Activated CD8-positive, alpha-beta T cell treated with anti-CD3 and anti-CD28 coated beads for 36 hours (primary cell): ENCODE measurements at regions not wholly inside any gene's neighbourhood (a gene's known extent, or its start where the extent isn't known, plus 50 kb on each side); places are given as distances from the start of the nearest gene placed in this dataset.

Experiments
- ATAC-seq: fragments of 200-7000 bp; cut with Tn5 transposase; one replicate; pipeline ENCODE4 v1.10.0; 2021; ENCODE audit warnings: mild to moderate bottlenecking, moderate library complexity
- CTCF ChIA-PET: fragments of 350-600 bp; sonication (Branson Sonifier 250); formaldehyde crosslinking; loops from one replicate; lab custom pipeline; 2021; ENCODE audit warnings: antibody characterized with exemption; lab: Charles Lee
- POLR2A ChIA-PET: fragments of 350-600 bp; sonication (Branson Sonifier 250); formaldehyde crosslinking; loops from one replicate; lab custom pipeline; 2021; ENCODE audit warnings: antibody characterized with exemption; lab: Charles Lee
- DNase-seq: peaks from one replicate; pipeline ENCODE4 v3.0.0-alpha.2; 2020
- H3K27ac Mint-ChIP-seq: one replicate; pipeline ENCODE4 v1.8.0; 2021; ENCODE audit warnings: mild to moderate bottlenecking, mixed read lengths
- H3K27me3 Mint-ChIP-seq: one replicate; pipeline ENCODE4 v1.8.0; 2021; ENCODE audit warnings: mixed read lengths
- H3K36me3 Mint-ChIP-seq: one replicate; pipeline ENCODE4 v1.8.0; 2021; ENCODE audit warnings: low read depth, mixed read lengths
- H3K4me1 Mint-ChIP-seq: one replicate; pipeline ENCODE4 v1.8.0; 2021; ENCODE audit warnings: low read depth, mixed read lengths
- H3K4me3 Mint-ChIP-seq: one replicate; pipeline ENCODE4 v1.8.0; 2021; ENCODE audit warnings: mild to moderate bottlenecking, moderate library complexity, mixed read lengths
- H3K9me3 Mint-ChIP-seq: one replicate; pipeline ENCODE4 v1.8.0; 2021; ENCODE audit warnings: mixed read lengths
- CTCF ChIP-seq: fragments of 200-600 bp; IDR thresholded peaks from one replicate; pipeline ENCODE4 v1.8.0; 2022; ENCODE audit warnings: antibody characterized with exemption, mild to moderate bottlenecking
- intact Hi-C: fragments of 100-400 bp; cut with micrococcal nuclease; formaldehyde crosslinking; loops from one replicate; pipeline ENCODE4 v1.10.0; 2022

DNA sequence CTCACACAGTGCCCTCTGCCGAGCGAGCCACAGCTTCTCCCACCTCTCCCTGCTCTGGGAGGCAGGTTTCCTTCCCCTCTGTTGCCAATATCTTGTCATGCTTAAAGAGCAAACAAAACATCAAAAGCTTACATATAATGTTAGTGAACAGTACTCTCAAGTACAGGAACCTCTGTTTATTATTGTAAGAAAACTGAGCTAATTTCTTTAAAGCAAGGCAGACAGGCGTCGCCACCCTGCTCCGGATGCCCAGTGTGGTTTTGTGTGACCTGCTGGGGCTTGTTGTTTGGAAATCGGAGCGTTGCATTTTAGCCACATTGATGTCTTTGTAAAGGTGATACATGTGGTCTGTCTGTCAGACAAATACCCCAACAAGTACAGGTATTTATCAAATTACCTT lies 401.4 kb upstream of the IRX1 start:
- H3K36me3 Mint-ChIP-seq = no peaks in the 10 kb centered on the region
- no peaks in the 10 kb centered on the region for H3K4me1 Mint-ChIP-seq
- no peak for TF ChIP-seq CTCF
- H3K9me3 Mint-ChIP-seq = no peaks in the 10 kb centered on the region
- H3K4me3 Mint-ChIP-seq = no peak overlapping the region
- intact Hi-C loops = no loop called here
- H3K27ac Mint-ChIP-seq = no peak overlapping the region
- DNase-seq = no peak
- H3K27me3 Mint-ChIP-seq = peaks cover 22% of the 10 kb centered on the region
- ChIA-PET CTCF (no interaction called here), POLR2A (no interaction called here)
- ATAC-seq = no peak

DNA sequence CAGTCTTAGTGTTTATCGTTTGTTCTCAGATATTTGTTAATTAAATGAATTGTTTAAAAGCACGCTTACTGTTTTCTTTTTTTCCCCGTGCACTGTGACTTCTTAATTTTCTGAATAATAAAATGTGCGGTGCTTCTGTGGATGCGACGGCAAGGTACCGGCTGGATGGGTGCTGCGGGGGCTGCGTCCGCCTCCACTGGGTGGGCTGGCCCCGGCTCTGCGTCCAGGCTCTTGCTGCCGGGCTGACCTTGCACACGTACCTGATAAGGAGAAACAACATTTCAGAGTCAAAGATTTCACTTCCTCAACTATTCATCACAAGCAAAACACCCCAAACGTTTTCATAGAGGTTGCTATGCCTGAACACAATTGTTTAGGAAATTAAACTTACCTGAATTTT lies 404.0 kb upstream of the IRX1 start:
- Mint-ChIP-seq H3K4me1 (no peaks in the 10 kb centered on the region), H3K4me3 (no peak overlapping the region), H3K36me3 (no peaks in the 10 kb centered on the region), H3K9me3 (no peaks in the 10 kb centered on the region), H3K27ac (no peak overlapping the region), H3K27me3 (peaks cover 6% of the 10 kb centered on the region)
- intact Hi-C loops = no loop called here
- CTCF ChIA-PET = no interaction called here
- DNase-seq = no peak
- TF ChIP-seq CTCF = no peak
- POLR2A ChIA-PET = no interaction called here
- no peak for ATAC-seq

DNA sequence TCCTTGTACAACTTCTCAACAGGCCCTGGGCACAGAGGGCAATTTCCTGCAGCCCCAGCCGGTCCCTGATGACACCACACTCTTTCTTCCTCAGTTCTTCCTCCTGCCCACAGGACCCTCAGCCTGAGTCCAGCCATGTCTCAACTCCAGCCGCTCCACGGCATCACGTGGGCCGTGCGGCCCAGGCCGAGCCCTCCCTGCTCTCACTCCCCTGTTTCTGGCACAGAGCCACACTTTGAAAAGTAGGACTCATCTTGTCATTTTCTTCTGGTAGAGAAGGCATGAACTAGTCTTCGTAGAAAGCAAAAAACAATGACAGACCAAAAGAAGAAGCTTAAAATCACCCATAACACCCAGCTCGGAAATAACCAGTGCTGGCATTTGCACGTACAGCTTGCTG lies 404.7 kb upstream of the IRX1 start:
- Mint-ChIP-seq H3K4me1 (no peaks in the 10 kb centered on the region), H3K27me3 (peaks cover 3% of the 10 kb centered on the region), H3K9me3 (no peaks in the 10 kb centered on the region), H3K4me3 (no peak overlapping the region), H3K27ac (no peak overlapping the region), H3K36me3 (no peaks in the 10 kb centered on the region)
- no peak for TF ChIP-seq CTCF
- intact Hi-C loops = no loop called here
- CTCF ChIA-PET = no interaction called here
- POLR2A ChIA-PET = no interaction called here
- DNase-seq (no peak), ATAC-seq (no peak)

DNA sequence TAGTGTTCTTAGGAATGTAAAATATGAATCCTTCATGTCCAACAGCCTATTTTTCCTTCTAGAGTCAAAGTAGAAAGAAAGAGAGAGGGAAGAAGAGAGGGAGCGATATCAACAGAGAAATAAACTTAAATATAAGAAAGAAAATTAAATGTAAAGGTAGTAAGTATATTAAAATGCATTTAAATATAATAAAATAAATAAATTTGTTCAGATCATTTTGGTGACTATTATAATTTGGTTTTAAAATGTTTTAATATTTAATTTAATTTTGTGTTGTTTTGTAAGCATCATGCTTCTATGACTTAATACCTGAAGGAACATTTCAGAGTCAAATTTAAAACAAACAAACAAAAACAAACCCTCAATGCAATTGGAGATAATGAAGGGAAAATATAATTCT lies 405.2 kb upstream of the IRX1 start:
- no peak overlapping the region for H3K4me3 Mint-ChIP-seq
- H3K4me1 Mint-ChIP-seq = no peaks in the 10 kb centered on the region
- H3K27me3 Mint-ChIP-seq = peaks cover 3% of the 10 kb centered on the region
- no peak for TF ChIP-seq CTCF
- no peak for DNase-seq
- no peak overlapping the region for H3K27ac Mint-ChIP-seq
- CTCF ChIA-PET = no interaction called here
- H3K9me3 Mint-ChIP-seq = no peaks in the 10 kb centered on the region
- no peak for ATAC-seq
- POLR2A ChIA-PET = no interaction called here
- no peaks in the 10 kb centered on the region for H3K36me3 Mint-ChIP-seq
- intact Hi-C loops = no loop called here

DNA sequence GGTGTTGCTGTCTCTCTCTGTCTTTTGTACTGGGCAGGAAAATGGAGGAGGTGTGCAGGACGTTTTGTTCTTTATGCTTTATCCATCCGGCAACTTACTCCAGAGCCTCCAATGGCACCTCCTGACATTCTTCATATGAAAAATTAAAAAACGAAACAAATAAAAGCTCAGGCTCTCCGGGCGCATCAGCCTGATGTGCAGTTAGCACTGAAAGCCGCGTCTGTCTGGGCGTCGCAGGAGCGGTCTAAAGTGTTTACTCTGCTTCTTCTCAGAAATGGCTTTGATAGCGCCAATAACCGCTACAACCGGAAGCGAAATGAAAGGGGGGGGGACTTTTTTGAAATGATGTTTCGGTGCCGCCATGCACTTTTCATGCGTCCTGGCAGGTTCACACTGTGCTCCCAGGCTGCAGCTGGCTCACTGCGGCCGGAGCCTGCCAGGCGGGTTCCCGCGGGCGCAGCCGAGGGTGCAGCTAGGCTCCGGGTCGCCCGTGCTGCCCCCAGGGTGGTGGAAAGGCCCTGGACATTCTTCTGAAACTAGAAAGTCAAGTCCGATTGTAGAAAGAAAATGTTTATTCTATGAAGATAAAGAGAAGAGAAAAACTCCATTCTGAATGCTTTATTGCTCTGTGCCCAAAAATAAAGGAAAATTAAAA lies 407.7 kb upstream of the IRX1 start:
- Mint-ChIP-seq H3K36me3 (no peaks in the 10 kb centered on the region), H3K27me3 (no peaks in the 10 kb centered on the region), H3K4me3 (no peak overlapping the region), H3K9me3 (no peaks in the 10 kb centered on the region), H3K4me1 (no peaks in the 10 kb centered on the region), H3K27ac (no peak overlapping the region)
- intact Hi-C loops = no loop called here
- CTCF ChIA-PET = no interaction called here
- no peak for TF ChIP-seq CTCF
- ATAC-seq (no peak), DNase-seq (no peak)
- POLR2A ChIA-PET = no interaction called here
